Fibroblast of lung (primary cell): ENCODE measurements at regions not wholly inside any gene's neighbourhood (a gene's known extent, or its start where the extent isn't known, plus 50 kb on each side); places are given as distances from the start of the nearest gene placed in this dataset.

Source experiments
- DNase-seq, 2 donors: peaks; one replicate each; pipeline versions ENCODE4 v3.0.0 to v3.0.0-alpha.2; 2010; ENCODE audit warnings: low read depth in 2 of 2
- H2AFZ ChIP-seq: 2 replicates; pipeline ENCODE4 v1.5.1; 2012; ENCODE audit warnings: low read length, control low read depth, inconsistent platforms
- H3K27ac ChIP-seq: 2 replicates; pipeline ENCODE4 v1.5.1; 2011; ENCODE audit warnings: low read length, control low read depth; ENCODE audit not compliant: insufficient read depth
- H3K27me3 ChIP-seq: 2 replicates; pipeline ENCODE4 v1.5.1; 2011; ENCODE audit warnings: mild to moderate bottlenecking, low read length; ENCODE audit not compliant: control insufficient read depth, insufficient read depth
- H3K36me3 ChIP-seq: 2 replicates; pipeline ENCODE4 v1.5.1; 2011; ENCODE audit warnings: low read length; ENCODE audit not compliant: control insufficient read depth, insufficient read depth
- H3K4me1 ChIP-seq: 2 replicates; pipeline ENCODE4 v1.5.1; 2011; ENCODE audit warnings: low read length; ENCODE audit not compliant: control insufficient read depth, insufficient read depth; ENCODE audit errors: extremely low read depth
- H3K4me2 ChIP-seq: 2 replicates; pipeline ENCODE4 v1.5.1; 2011; ENCODE audit warnings: low read length, control low read depth; ENCODE audit not compliant: insufficient read depth; ENCODE audit errors: extremely low read depth
- H3K4me3 ChIP-seq, 4 experiments: fragments of 200-600 bp in 1 of 4; sonication (generic) in 1 of 4; replicated peaks in 1 of 4; 2 replicates each; pipeline ENCODE4 v1.5.1; 2011 to 2016; ENCODE audit warnings: low read length in 4 of 4, low read depth in 3 of 4, mild to moderate bottlenecking in 3 of 4, control low read depth in 2 of 4, inconsistent platforms in 1 of 4, mixed read lengths in 1 of 4; ENCODE audit not compliant: insufficient read depth in 1 of 4; ENCODE audit errors: control extremely low read depth in 1 of 4
- H3K79me2 ChIP-seq: 2 replicates; pipeline ENCODE4 v1.5.1; 2012; ENCODE audit warnings: mild to moderate bottlenecking, low read length, inconsistent platforms; ENCODE audit not compliant: control insufficient read depth, insufficient read depth
- H3K9ac ChIP-seq: 2 replicates; pipeline ENCODE4 v1.5.1; 2011; ENCODE audit warnings: mild to moderate bottlenecking, low read length, control low read depth; ENCODE audit not compliant: insufficient read depth
- H3K9me3 ChIP-seq: 2 replicates; pipeline ENCODE4 v1.5.1; 2012; ENCODE audit warnings: low read depth, low read length; ENCODE audit not compliant: control insufficient read depth, insufficient read depth
- H4K20me1 ChIP-seq: 2 replicates; pipeline ENCODE4 v1.5.1; 2011; ENCODE audit warnings: low read length; ENCODE audit not compliant: control insufficient read depth, insufficient read depth; ENCODE audit errors: extremely low read depth
- CTCF ChIP-seq, 2 donors: IDR thresholded peaks in 1 of 2; conservative IDR thresholded peaks in 1 of 2; 1 replicate in 1 of 2; 2 replicates in 1 of 2; pipeline ENCODE4 v1.5.1; 2011 to 2012; ENCODE audit warnings: low read length in 2 of 2, control low read depth in 1 of 2, inconsistent platforms in 1 of 2, low read depth in 1 of 2, mild to moderate bottlenecking in 1 of 2
- EZH2 ChIP-seq: IDR thresholded peaks from 2 replicates; pipeline ENCODE4 v1.5.1; 2012; ENCODE audit warnings: low read length, control low read depth, mild to moderate bottlenecking; ENCODE audit errors: missing control alignments

- Histone ChIP-seq H3K27me3 (no peaks in the 10 kb centered on the region), H3K4me3 (no peak overlapping the region), H3K4me2 (no peak overlapping the region)
These were observed 50.0 kb upstream of the PDHA1 start for GRCh38 chrX:19293606-19294325.

More at GRCh38 chrX:19293606-19294325, 50.0 kb upstream of the PDHA1 start:
- TF ChIP-seq EZH2 (no peak), CTCF (conservative IDR thresholded peaks at IDR 0.05 in 1 of 2, IDR thresholded peaks at IDR 0.05 in 1 of 2; ENCODE audit: low read depth in 1 of 2, low read length in 2 of 2) (no peak)
- H3K36me3 ChIP-seq, result no peaks in the 10 kb centered on the region
- H3K9ac ChIP-seq, result no peak overlapping the region
- H3K9me3 ChIP-seq, result no peaks in the 10 kb centered on the region
- no peak for DNase-seq
- no peak overlapping the region for H2AFZ ChIP-seq
- H3K27ac ChIP-seq, result no peak overlapping the region
- H3K4me1 ChIP-seq, result no peaks in the 10 kb centered on the region
- H3K79me2 ChIP-seq, result no peaks in the 10 kb centered on the region
- no peaks in the 10 kb centered on the region for H4K20me1 ChIP-seq
